ENCODE measurements at regions not wholly inside any gene's neighbourhood (a gene's known extent, or its start where the extent isn't known, plus 50 kb on each side); places are given as distances from the start of the nearest gene placed in this dataset.

DNA sequence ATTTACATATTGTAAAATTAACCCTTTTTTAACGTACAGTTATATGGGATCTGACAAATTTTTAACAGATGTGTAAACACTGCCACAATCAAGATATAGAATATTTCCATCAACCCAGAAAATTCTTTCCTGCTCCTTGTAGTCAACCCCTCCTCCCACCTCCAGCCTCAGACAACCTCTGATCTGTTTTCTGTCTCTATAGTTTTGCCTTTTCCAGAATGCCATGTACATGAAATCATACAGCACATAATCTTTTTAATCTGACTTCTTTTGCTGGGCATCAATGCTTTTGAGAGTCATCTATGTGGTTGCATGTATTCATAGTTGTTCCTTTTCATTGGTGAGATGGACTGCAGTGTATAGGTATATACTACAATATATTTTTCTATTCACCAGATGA lies 153.0 kb downstream of the SMAD6 start (continued):
- TF ChIP-seq ASH2L (IDR thresholded peaks at IDR 0.05; ENCODE audit: borderline replicate concordance, low read depth) (no peak), WRNIP1 (IDR thresholded peaks at IDR 0.05; ENCODE audit: borderline replicate concordance, low read depth, low read length) (no peak), NFXL1 (IDR thresholded peaks at IDR 0.05; ENCODE audit: borderline replicate concordance) (no peak), NR2C1 (IDR thresholded peaks at IDR 0.05) (no peak), IKZF1 (conservative IDR thresholded peaks at IDR 0.05) (no peak), TCF12 (IDR thresholded peaks at IDR 0.05; ENCODE audit: low read depth, low read length) (no peak), EED (IDR thresholded peaks at IDR 0.05; ENCODE audit: low read depth) (no peak)
- TF ChIP-seq, protein P1, sequence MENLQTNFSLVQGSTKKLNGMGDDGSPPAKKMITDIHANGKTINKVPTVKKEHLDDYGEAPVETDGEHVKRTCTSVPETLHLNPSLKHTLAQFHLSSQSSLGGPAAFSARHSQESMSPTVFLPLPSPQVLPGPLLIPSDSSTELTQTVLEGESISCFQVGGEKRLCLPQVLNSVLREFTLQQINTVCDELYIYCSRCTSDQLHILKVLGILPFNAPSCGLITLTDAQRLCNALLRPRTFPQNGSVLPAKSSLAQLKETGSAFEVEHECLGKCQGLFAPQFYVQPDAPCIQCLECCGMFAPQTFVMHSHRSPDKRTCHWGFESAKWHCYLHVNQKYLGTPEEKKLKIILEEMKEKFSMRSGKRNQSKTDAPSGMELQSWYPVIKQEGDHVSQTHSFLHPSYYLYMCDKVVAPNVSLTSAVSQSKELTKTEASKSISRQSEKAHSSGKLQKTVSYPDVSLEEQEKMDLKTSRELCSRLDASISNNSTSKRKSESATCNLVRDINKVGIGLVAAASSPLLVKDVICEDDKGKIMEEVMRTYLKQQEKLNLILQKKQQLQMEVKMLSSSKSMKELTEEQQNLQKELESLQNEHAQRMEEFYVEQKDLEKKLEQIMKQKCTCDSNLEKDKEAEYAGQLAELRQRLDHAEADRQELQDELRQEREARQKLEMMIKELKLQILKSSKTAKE (IDR thresholded peaks at IDR 0.05; ENCODE audit: low read depth, poor library complexity, severe bottlenecking) = no peak
- TF ChIP-seq, protein P2, sequence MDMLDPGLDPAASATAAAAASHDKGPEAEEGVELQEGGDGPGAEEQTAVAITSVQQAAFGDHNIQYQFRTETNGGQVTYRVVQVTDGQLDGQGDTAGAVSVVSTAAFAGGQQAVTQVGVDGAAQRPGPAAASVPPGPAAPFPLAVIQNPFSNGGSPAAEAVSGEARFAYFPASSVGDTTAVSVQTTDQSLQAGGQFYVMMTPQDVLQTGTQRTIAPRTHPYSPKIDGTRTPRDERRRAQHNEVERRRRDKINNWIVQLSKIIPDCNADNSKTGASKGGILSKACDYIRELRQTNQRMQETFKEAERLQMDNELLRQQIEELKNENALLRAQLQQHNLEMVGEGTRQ (IDR thresholded peaks at IDR 0.05; ENCODE audit: borderline replicate concordance, low read depth, low read length) = no peak

GRCh38 chr15:66857694-66858093 lies 155.7 kb downstream of the SMAD6 start:
- no peak overlapping the region for H3K4me3 ChIP-seq
- no peaks in the 10 kb centered on the region for H3K79me2 ChIP-seq (ENCODE audit: control insufficient read depth, insufficient read depth, low read length)
- H3K27me3 ChIP-seq (replicated peaks in 1 of 2; ENCODE audit: control insufficient read depth in 2 of 2, insufficient read depth in 2 of 2, low read length in 1 of 2) = no peaks in the 10 kb centered on the region; a peak in 1 of 4 replicates
- RAD21 ChIA-PET (ENCODE audit: unreplicated experiment) = no interaction called here
- H3K4me1 ChIP-seq (ENCODE audit: control insufficient read depth, insufficient read depth, low read length) = no peaks in the 10 kb centered on the region
- no peak overlapping the region for H2AFZ ChIP-seq (ENCODE audit: control insufficient read depth, low read depth, low read length)
- in situ Hi-C loops (cut with MboI) = no loop called here
- H3K27ac ChIP-seq (ENCODE audit: control insufficient read depth, insufficient read depth) = no peak overlapping the region
- no peaks in the 10 kb centered on the region for H3K9me3 ChIP-seq (replicated peaks; ENCODE audit: control insufficient read depth, insufficient read depth, low read length)
- no peaks in the 10 kb centered on the region for H4K20me1 ChIP-seq (ENCODE audit: control insufficient read depth, insufficient read depth)
- DNase-seq (ENCODE audit: low read depth, low spot score) = no peak
- SMC1A ChIA-PET (ENCODE audit: uncharacterized antibody, unreplicated experiment) = interaction anchor here (0.6 to 1.1 kb wide), 2 partner anchors 239 to 983 kb away, joined by 5 read pairs; no protein-coding TSS in a partner anchor
- BruUV-seq (replicated peaks) = no TSS peak
- no peak overlapping the region for H3K9ac ChIP-seq (ENCODE audit: control insufficient read depth, insufficient read depth, low read length)
- FAIRE-seq = no peak
- intact Hi-C loops (cut with micrococcal nuclease; ENCODE audit: unreplicated experiment) = loop anchor here (10.0 kb wide), 1 partner anchor 163 kb away; no protein-coding TSS in a partner anchor
- CTCF ChIA-PET = interaction anchor here (0.6 to 1.4 kb wide), 2 partner anchors 166 to 254 kb away, joined by 3 to 4 read pairs; no protein-coding TSS in a partner anchor
- H3K4me2 ChIP-seq (ENCODE audit: control insufficient read depth, insufficient read depth) = no peak overlapping the region
- ATAC-seq = no peak
- POLR2A ChIA-PET = interaction anchor here (0.6 kb wide), 1 partner anchor 1530 kb away, joined by 5 read pairs; no protein-coding TSS in a partner anchor
- no peaks in the 10 kb centered on the region for H3K36me3 ChIP-seq (ENCODE audit: control insufficient read depth in 2 of 2, insufficient read depth in 2 of 2, low read length in 1 of 2)
- TF ChIP-seq CBX5 (IDR thresholded peaks at IDR 0.05; ENCODE audit: low read depth) = no peak
- TF ChIP-seq SUZ12 (IDR thresholded peaks at IDR 0.05; ENCODE audit: unreplicated experiment) = no peak
- TF ChIP-seq EZH2 (IDR thresholded peaks at IDR 0.05; ENCODE audit: borderline replicate concordance, control insufficient read depth, low read depth, low read length) = no peak
- no peak for TF ChIP-seq CREB1 (IDR thresholded peaks at IDR 0.05; ENCODE audit: low read depth)
- TF ChIP-seq, protein P3, sequence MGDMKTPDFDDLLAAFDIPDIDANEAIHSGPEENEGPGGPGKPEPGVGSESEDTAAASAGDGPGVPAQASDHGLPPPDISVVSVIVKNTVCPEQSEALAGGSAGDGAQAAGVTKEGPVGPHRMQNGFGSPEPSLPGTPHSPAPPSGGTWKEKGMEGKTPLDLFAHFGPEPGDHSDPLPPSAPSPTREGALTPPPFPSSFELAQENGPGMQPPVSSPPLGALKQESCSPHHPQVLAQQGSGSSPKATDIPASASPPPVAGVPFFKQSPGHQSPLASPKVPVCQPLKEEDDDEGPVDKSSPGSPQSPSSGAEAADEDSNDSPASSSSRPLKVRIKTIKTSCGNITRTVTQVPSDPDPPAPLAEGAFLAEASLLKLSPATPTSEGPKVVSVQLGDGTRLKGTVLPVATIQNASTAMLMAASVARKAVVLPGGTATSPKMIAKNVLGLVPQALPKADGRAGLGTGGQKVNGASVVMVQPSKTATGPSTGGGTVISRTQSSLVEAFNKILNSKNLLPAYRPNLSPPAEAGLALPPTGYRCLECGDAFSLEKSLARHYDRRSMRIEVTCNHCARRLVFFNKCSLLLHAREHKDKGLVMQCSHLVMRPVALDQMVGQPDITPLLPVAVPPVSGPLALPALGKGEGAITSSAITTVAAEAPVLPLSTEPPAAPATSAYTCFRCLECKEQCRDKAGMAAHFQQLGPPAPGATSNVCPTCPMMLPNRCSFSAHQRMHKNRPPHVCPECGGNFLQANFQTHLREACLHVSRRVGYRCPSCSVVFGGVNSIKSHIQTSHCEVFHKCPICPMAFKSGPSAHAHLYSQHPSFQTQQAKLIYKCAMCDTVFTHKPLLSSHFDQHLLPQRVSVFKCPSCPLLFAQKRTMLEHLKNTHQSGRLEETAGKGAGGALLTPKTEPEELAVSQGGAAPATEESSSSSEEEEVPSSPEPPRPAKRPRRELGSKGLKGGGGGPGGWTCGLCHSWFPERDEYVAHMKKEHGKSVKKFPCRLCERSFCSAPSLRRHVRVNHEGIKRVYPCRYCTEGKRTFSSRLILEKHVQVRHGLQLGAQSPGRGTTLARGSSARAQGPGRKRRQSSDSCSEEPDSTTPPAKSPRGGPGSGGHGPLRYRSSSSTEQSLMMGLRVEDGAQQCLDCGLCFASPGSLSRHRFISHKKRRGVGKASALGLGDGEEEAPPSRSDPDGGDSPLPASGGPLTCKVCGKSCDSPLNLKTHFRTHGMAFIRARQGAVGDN (IDR thresholded peaks at IDR 0.05) = no peak
- no peak for TF ChIP-seq MYC (IDR thresholded peaks at IDR 0.05; ENCODE audit: insufficient read depth, insufficient read length, insufficient replicate concordance, low read length, severe bottlenecking)
